ENCODE measurements at regions not wholly inside any gene's neighbourhood (a gene's known extent, or its start where the extent isn't known, plus 50 kb on each side); places are given as distances from the start of the nearest gene placed in this dataset.

DNA sequence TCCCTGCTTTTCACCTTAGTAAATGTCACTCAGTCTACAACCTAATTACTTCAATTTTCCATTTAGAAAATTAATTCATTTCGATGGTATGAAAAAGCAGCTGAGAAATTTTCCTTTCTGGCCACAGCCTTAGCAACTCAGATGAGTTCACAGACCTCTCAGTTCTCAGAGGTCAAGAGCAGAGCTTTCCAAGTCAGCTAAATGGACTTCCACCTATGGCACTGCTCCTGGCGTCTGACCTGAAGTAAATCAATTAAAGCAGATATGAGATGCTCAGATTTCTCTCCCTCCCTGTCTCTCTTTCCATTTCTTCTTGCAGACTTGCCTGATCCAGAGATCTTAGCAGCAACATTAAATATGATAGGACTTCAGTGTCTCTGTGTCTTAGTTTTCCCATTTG lies 412.6 kb downstream of the QKI start:
- TF ChIP-seq, protein P1, sequence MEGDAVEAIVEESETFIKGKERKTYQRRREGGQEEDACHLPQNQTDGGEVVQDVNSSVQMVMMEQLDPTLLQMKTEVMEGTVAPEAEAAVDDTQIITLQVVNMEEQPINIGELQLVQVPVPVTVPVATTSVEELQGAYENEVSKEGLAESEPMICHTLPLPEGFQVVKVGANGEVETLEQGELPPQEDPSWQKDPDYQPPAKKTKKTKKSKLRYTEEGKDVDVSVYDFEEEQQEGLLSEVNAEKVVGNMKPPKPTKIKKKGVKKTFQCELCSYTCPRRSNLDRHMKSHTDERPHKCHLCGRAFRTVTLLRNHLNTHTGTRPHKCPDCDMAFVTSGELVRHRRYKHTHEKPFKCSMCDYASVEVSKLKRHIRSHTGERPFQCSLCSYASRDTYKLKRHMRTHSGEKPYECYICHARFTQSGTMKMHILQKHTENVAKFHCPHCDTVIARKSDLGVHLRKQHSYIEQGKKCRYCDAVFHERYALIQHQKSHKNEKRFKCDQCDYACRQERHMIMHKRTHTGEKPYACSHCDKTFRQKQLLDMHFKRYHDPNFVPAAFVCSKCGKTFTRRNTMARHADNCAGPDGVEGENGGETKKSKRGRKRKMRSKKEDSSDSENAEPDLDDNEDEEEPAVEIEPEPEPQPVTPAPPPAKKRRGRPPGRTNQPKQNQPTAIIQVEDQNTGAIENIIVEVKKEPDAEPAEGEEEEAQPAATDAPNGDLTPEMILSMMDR (IDR thresholded peaks at IDR 0.05; ENCODE audit: insufficient read depth, low read length, poor library complexity, severe bottlenecking) = no peak
- TF ChIP-seq EZH2phosphoT487 (conservative IDR thresholded peaks at IDR 0.05; ENCODE audit: low read length) = no peak
